D341Med (cell line): ENCODE measurements at regions not wholly inside any gene's neighbourhood (a gene's known extent, or its start where the extent isn't known, plus 50 kb on each side); places are given as distances from the start of the nearest gene placed in this dataset.
"Not testable (repeated sequence)": the region's sequence is repeated elsewhere in the genome, so short reads cannot be mapped to it uniquely, and the experiment has no call there.

Experiments
- DNase-seq: peaks from one replicate; pipeline ENCODE4 v3.0.0; 2012; ENCODE audit warnings: low spot score

- no peak for DNase-seq
Measured at GRCh38 chr17:71099003-71099714, 929.8 kb downstream of the KCNJ2 start.

GRCh38 chr17:71102777-71103176, 933.4 kb downstream of the KCNJ2 start:
- DNase-seq, result no peak

- no peak for DNase-seq
Measured at GRCh38 chr17:71104225-71104624, 934.9 kb downstream of the KCNJ2 start.

- not testable (repeated sequence) for DNase-seq
Measured at GRCh38 chr17:71106056-71106455, 936.7 kb downstream of the KCNJ2 start.

- no peak for DNase-seq
Measured at GRCh38 chr17:71107136-71107535, 937.8 kb downstream of the KCNJ2 start.

- DNase-seq, result no peak
Measured at GRCh38 chr17:71109697-71110096, 940.4 kb downstream of the KCNJ2 start.

GRCh38 chr17:71110326-71110725, 941.0 kb downstream of the KCNJ2 start:
- DNase-seq, result no peak

GRCh38 chr17:71111460-71111859, 942.1 kb downstream of the KCNJ2 start:
- no peak for DNase-seq

- DNase-seq, result no peak
Measured at GRCh38 chr17:71111934-71112333, 942.6 kb downstream of the KCNJ2 start.

GRCh38 chr17:71113347-71113746, 944.0 kb downstream of the KCNJ2 start:
- no peak for DNase-seq

- DNase-seq, result peak; percentile 44
Measured at GRCh38 chr17:71114911-71115668, 945.8 kb downstream of the KCNJ2 start.

- DNase-seq, result no peak
Measured at GRCh38 chr17:71115669-71115972, 946.3 kb downstream of the KCNJ2 start.

GRCh38 chr17:71117466-71117865, 948.1 kb downstream of the KCNJ2 start:
- DNase-seq, result no peak

- no peak for DNase-seq
Measured at GRCh38 chr17:71118039-71118438, 948.7 kb downstream of the KCNJ2 start.

GRCh38 chr17:71127416-71127815, 958.1 kb downstream of the KCNJ2 start:
- no peak for DNase-seq

GRCh38 chr17:71142333-71142732, 973.0 kb downstream of the KCNJ2 start:
- no peak for DNase-seq

- DNase-seq, result no peak
Measured at GRCh38 chr17:71145486-71145885, 975.3 kb upstream of the SOX9 start.

GRCh38 chr17:71147906-71148305, 972.9 kb upstream of the SOX9 start:
- no peak for DNase-seq

- no peak for DNase-seq
Measured at GRCh38 chr17:71149607-71150006, 971.2 kb upstream of the SOX9 start.

GRCh38 chr17:71157297-71157696, 963.5 kb upstream of the SOX9 start:
- no peak for DNase-seq

GRCh38 chr17:71158437-71158836, 962.4 kb upstream of the SOX9 start:
- DNase-seq, result no peak

- no peak for DNase-seq
Measured at GRCh38 chr17:71163121-71163812, 957.6 kb upstream of the SOX9 start.

- DNase-seq, result no peak
Measured at GRCh38 chr17:71163813-71164122, 957.1 kb upstream of the SOX9 start.
